HFFc6 (cell line): ENCODE measurements at regions not wholly inside any gene's neighbourhood (a gene's known extent, or its start where the extent isn't known, plus 50 kb on each side); places are given as distances from the start of the nearest gene placed in this dataset.

Experiments
- DNase-seq: peaks from one replicate; pipeline ENCODE4 v3.0.0-alpha.2; 2018
- H3K27ac Mint-ChIP-seq: 2 replicates; pipeline ENCODE4 v1.8.0; 2020; ENCODE audit warnings: mild to moderate bottlenecking, mixed read lengths
- H3K27me3 Mint-ChIP-seq: 2 replicates; pipeline ENCODE4 v1.8.0; 2021; ENCODE audit warnings: mild to moderate bottlenecking, moderate library complexity, mixed read lengths; ENCODE audit not compliant: insufficient read depth
- H3K36me3 Mint-ChIP-seq: 2 replicates; pipeline ENCODE4 v1.8.0; 2021; ENCODE audit warnings: low read depth, mixed read lengths
- H3K4me1 Mint-ChIP-seq: 2 replicates; pipeline ENCODE4 v1.8.0; 2020; ENCODE audit warnings: low read depth, mixed read lengths
- H3K4me3 Mint-ChIP-seq: 2 replicates; pipeline ENCODE4 v1.8.0; 2020; ENCODE audit warnings: mild to moderate bottlenecking, moderate library complexity, mixed read lengths
- H3K9me3 Mint-ChIP-seq: 2 replicates; pipeline ENCODE4 v1.8.0; 2020; ENCODE audit warnings: mild to moderate bottlenecking, mixed read lengths
- TF ChIP-seq, protein P1 (sequence below): fragments of 200-600 bp; sonication (generic); IDR thresholded peaks from 2 replicates; pipeline ENCODE4 v1.5.0; 2021; ENCODE audit warnings: antibody characterized with exemption, mild to moderate bottlenecking

DNA sequence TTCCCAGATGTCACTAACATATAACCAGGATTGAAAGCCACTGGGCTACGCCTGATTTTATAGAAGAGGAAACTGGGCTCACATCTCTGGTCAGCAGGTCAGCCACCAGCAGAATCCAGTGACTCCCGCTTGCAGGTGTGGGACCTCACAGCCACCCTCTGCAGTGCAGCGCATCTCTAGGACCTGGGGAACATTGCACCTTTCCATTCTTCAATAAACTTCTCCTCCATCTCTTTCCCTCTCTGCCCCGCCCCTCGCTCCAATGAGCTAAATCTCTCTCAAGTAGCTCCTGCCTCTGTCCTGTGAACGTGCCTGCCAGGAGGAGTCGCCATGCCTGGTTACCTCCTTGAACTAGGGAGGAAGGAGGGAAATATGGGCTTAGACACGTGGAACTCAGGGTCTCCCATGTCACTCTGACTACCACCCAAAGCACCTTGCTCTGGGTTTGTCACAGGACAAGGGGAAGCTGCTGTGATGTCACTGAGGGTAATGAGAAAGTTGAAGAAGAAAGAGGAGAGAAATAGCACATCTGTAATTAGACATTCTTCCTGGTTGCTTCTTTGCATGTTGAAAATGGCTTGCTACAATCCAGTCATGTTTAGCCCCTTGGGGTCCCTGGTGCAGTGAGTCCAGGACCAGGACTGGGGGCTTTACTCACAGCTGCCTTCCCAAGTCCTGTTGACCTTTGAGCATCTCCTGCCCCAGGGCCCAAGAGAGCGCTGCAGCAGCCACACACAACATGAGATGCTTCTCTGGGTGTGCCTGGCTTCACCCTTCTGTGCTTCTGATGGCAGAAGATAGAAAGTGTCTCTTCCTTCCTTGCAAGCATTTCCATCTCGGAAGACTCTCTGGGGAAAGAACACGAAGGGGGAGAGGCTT is 469.4 kb downstream of the PREX1 start:
- peaks cover 16% of the 10 kb centered on the region for H3K27me3 Mint-ChIP-seq
- no peak for DNase-seq
- peaks cover 9% of the 10 kb centered on the region; the same call in 1 of the 2 replicates for H3K9me3 Mint-ChIP-seq
- H3K27ac Mint-ChIP-seq = no peak overlapping the region
- TF ChIP-seq, protein P1, sequence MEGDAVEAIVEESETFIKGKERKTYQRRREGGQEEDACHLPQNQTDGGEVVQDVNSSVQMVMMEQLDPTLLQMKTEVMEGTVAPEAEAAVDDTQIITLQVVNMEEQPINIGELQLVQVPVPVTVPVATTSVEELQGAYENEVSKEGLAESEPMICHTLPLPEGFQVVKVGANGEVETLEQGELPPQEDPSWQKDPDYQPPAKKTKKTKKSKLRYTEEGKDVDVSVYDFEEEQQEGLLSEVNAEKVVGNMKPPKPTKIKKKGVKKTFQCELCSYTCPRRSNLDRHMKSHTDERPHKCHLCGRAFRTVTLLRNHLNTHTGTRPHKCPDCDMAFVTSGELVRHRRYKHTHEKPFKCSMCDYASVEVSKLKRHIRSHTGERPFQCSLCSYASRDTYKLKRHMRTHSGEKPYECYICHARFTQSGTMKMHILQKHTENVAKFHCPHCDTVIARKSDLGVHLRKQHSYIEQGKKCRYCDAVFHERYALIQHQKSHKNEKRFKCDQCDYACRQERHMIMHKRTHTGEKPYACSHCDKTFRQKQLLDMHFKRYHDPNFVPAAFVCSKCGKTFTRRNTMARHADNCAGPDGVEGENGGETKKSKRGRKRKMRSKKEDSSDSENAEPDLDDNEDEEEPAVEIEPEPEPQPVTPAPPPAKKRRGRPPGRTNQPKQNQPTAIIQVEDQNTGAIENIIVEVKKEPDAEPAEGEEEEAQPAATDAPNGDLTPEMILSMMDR = no peak
- H3K36me3 Mint-ChIP-seq = no peaks in the 10 kb centered on the region
- H3K4me3 Mint-ChIP-seq = no peak overlapping the region
- H3K4me1 Mint-ChIP-seq = no peaks in the 10 kb centered on the region

DNA sequence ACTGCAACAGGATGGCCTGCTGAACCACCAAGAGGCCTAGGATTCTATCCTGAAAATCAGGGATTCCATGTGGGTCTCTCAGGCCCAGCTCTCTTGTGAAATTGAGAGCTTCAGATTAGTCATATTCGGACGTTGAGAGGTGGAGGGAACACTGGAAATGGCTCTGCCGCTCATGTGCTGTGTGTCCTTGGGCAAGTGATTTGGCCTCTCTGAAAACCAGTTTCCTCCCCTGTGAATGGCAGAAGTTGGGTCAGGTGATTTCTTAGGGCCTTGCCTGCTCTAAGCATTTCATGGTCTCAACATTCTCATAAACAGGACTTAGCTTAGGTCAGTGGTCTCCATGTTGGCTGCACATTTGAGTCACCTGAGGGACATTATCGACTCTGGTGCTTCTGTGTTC is 470.1 kb downstream of the PREX1 start:
- Mint-ChIP-seq H3K4me1 (no peaks in the 10 kb centered on the region), H3K36me3 (no peaks in the 10 kb centered on the region)
- no peak for DNase-seq

DNA sequence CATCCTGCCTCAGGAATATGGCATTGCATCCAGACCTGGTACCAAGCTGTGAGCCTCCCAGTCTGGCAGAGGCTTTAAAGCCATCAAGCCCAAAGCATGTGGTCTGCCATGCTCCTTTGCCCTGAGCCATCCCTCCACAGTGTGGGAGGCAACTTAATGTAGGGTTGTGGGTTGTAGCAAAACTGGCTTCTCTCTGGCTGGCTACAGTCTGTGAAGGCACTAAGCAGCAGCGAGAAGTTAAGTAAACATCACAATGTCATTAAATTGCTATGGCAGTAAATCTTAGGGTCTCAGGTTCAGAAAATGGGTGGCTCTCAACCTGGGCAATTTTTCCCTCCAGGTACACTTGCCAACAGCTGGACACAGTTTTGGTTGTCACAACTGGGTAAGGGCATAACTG is 472.9 kb downstream of the PREX1 start:
- no peaks in the 10 kb centered on the region for H3K4me1 Mint-ChIP-seq
- no peak for DNase-seq
- peaks cover 9% of the 10 kb centered on the region; the same call in 1 of the 2 replicates for H3K9me3 Mint-ChIP-seq
- TF ChIP-seq, protein P1 = no peak
- H3K27me3 Mint-ChIP-seq = peaks cover 12% of the 10 kb centered on the region
- no peaks in the 10 kb centered on the region for H3K36me3 Mint-ChIP-seq
- no peak overlapping the region for H3K27ac Mint-ChIP-seq
- no peak overlapping the region for H3K4me3 Mint-ChIP-seq

More for the DNA sequence above, 470.1 kb downstream of the PREX1 start:
- TF ChIP-seq, protein P1 = no peak
- H3K27me3 Mint-ChIP-seq = peaks cover 16% of the 10 kb centered on the region
- no peak overlapping the region for H3K27ac Mint-ChIP-seq
- no peak overlapping the region for H3K4me3 Mint-ChIP-seq
- peaks cover 10% of the 10 kb centered on the region; the same call in 1 of the 2 replicates for H3K9me3 Mint-ChIP-seq

DNA sequence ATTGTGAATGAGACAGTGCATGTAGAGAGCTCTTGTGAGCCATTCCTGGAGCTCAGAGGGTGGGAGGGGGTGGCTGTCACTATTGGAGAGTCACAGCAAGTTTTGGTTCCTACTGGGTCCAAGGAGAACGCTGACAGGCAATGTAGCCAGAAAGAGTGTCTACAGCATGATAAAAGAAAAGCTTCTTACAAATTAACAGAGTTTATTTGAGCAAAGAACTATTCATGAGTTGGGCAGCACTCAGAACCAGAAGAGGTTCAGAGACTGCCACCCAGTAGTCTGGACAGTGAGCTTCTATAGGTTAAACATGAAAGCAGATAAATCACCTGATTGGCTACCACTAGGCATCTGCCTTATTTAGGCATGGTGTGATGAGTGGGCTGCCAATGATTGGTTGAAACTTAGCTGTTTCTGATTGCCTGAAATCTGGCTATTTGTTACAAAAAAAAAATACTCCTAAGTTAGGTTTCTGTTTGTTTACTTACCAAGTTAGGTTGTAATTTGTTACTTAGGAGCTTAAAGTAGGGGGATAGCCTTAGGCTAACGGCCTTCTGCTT is 473.4 kb downstream of the PREX1 start:
- Mint-ChIP-seq H3K4me1 (no peaks in the 10 kb centered on the region), H3K27me3 (peaks cover 9% of the 10 kb centered on the region)

DNA sequence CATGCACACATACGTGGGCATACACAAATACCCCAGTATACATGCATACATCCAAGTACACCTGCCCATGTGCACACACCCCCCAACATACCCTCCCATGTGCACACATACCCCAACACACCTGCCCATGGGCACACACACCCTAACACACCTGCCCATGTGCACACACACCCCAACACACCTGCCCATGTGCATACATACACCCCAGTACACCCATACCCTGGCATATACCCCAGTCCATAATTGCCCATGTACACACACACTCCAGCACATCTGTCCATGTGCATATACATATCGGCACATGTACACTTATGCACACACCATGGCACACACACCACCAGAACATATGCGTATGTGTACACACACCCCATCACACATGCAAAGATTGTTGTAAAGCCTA is 475.2 kb downstream of the PREX1 start:
- TF ChIP-seq, protein P1 = no peak
- no peak for DNase-seq
- H3K4me1 Mint-ChIP-seq = no peaks in the 10 kb centered on the region
- H3K9me3 Mint-ChIP-seq = peaks cover 9% of the 10 kb centered on the region; the same call in 1 of the 2 replicates
- no peaks in the 10 kb centered on the region for H3K36me3 Mint-ChIP-seq
- no peak overlapping the region for H3K4me3 Mint-ChIP-seq
- peaks cover 2% of the 10 kb centered on the region; the same call in 1 of the 2 replicates for H3K27me3 Mint-ChIP-seq
- no peak overlapping the region for H3K27ac Mint-ChIP-seq

More for the DNA sequence above, 473.4 kb downstream of the PREX1 start:
- H3K27ac Mint-ChIP-seq = no peak overlapping the region
- H3K36me3 Mint-ChIP-seq = no peaks in the 10 kb centered on the region
- no peak overlapping the region for H3K4me3 Mint-ChIP-seq
- no peak for DNase-seq
- H3K9me3 Mint-ChIP-seq = peaks cover 9% of the 10 kb centered on the region; the same call in 1 of the 2 replicates
- TF ChIP-seq, protein P1 = no peak
